Natural killer cell (primary cell): ENCODE measurements at regions not wholly inside any gene's neighbourhood (a gene's known extent, or its start where the extent isn't known, plus 50 kb on each side); places are given as distances from the start of the nearest gene placed in this dataset.

Experiments
- ATAC-seq, 3 donors: fragments of 150-1000 bp in 2 of 3; fragments of 200-7000 bp in 1 of 3; cut with Tn5 transposase; 1 replicate in 1 of 3; 2 replicates in 2 of 3; pipeline ENCODE4 v1.10.0; 2021; ENCODE audit warnings: mild to moderate bottlenecking in 2 of 3, moderate library complexity in 2 of 3
- DNase-seq, 2 donors: peaks; one replicate each; pipeline versions ENCODE4 v3.0.0 to v3.0.0-alpha.2; 2013 to 2021; ENCODE audit warnings: mixed read lengths in 1 of 2
- H3K27ac ChIP-seq: one replicate; pipeline ENCODE4 v1.5.1; 2013; ENCODE audit warnings: mild to moderate bottlenecking, low read length
- H3K27me3 ChIP-seq: one replicate; pipeline ENCODE4 v1.6.1; 2013; ENCODE audit warnings: low read length; ENCODE audit not compliant: control insufficient read depth, insufficient read depth
- H3K36me3 ChIP-seq: one replicate; pipeline ENCODE4 v1.6.1; 2013; ENCODE audit warnings: low read length; ENCODE audit not compliant: control insufficient read depth, insufficient read depth
- H3K4me1 ChIP-seq: one replicate; pipeline ENCODE4 v1.6.1; 2013; ENCODE audit warnings: low read length; ENCODE audit not compliant: control insufficient read depth, insufficient read depth
- H3K4me3 ChIP-seq: one replicate; pipeline ENCODE4 v1.5.1; 2013; ENCODE audit warnings: low read length
- H3K9me3 ChIP-seq: one replicate; pipeline ENCODE4 v1.6.1; 2013; ENCODE audit warnings: low read length; ENCODE audit not compliant: control insufficient read depth, insufficient read depth
- H3K27ac Mint-ChIP-seq, 2 donors: one replicate each; pipeline ENCODE4 v1.8.0; 2022; ENCODE audit warnings: mild to moderate bottlenecking in 2 of 2, mixed read lengths in 2 of 2, moderate library complexity in 1 of 2
- H3K27me3 Mint-ChIP-seq, 2 donors: one replicate each; pipeline ENCODE4 v1.8.0; 2022; ENCODE audit warnings: low read depth in 2 of 2, mixed read lengths in 2 of 2
- H3K36me3 Mint-ChIP-seq: one replicate; pipeline ENCODE4 v1.8.0; 2022; ENCODE audit warnings: mixed read lengths
- H3K4me1 Mint-ChIP-seq, 2 donors: one replicate each; pipeline ENCODE4 v1.8.0; 2022; ENCODE audit warnings: mixed read lengths in 2 of 2
- H3K4me3 Mint-ChIP-seq: one replicate; pipeline ENCODE4 v1.8.0; 2022; ENCODE audit warnings: mild to moderate bottlenecking, moderate library complexity, mixed read lengths
- H3K9me3 Mint-ChIP-seq, 2 donors: one replicate each; pipeline ENCODE4 v1.8.0; 2022; ENCODE audit warnings: mixed read lengths in 2 of 2
- CTCF ChIP-seq: fragments of 200-600 bp; IDR thresholded peaks from one replicate; pipeline ENCODE4 v1.8.0; 2022; ENCODE audit warnings: antibody characterized with exemption
- WGBS: methylation state at CpG from one replicate; pipeline ENCODE4 v1.1.7; 2013; ENCODE audit warnings: missing lambda C conversion rate; ENCODE audit not compliant: insufficient coverage; 5-methylcytosine and 5-hydroxymethylcytosine counted together
- intact Hi-C: fragments of 100-400 bp; cut with micrococcal nuclease; formaldehyde crosslinking; loops from one replicate; pipeline ENCODE4 v1.14.2; 2022

- Histone ChIP-seq H3K27me3 (no peaks in the 10 kb centered on the region), H3K9me3 (no peaks in the 10 kb centered on the region), H3K4me3 (no peak overlapping the region), H3K36me3 (no peaks in the 10 kb centered on the region), H3K4me1 (no peaks in the 10 kb centered on the region), H3K27ac (no peak overlapping the region)
- H3K9me3 Mint-ChIP-seq = no peaks in the 10 kb centered on the region
- DNase-seq = no peak
- H3K4me1 Mint-ChIP-seq = no peaks in the 10 kb centered on the region
- no peaks in the 10 kb centered on the region for H3K27me3 Mint-ChIP-seq
- no peaks in the 10 kb centered on the region for H3K36me3 Mint-ChIP-seq
- TF ChIP-seq CTCF = no peak
- no peak for ATAC-seq
- intact Hi-C loops = no loop called here
- no peak overlapping the region for H3K27ac Mint-ChIP-seq
- 92% methylated on average over 2 of the region's 2 CpGs for WGBS
- H3K4me3 Mint-ChIP-seq = no peak overlapping the region
Measured at GRCh38 chr6:151730496-151730870, 77.0 kb upstream of the ESR1 start.

GRCh38 chr6:151731313-151731712 lies 76.2 kb upstream of the ESR1 start:
- Mint-ChIP-seq H3K27me3 (no peaks in the 10 kb centered on the region), H3K9me3 (no peaks in the 10 kb centered on the region), H3K27ac (no peak overlapping the region), H3K36me3 (no peaks in the 10 kb centered on the region), H3K4me1 (no peaks in the 10 kb centered on the region), H3K4me3 (no peak overlapping the region)
- Histone ChIP-seq H3K4me3 (no peak overlapping the region), H3K27me3 (no peaks in the 10 kb centered on the region), H3K4me1 (no peaks in the 10 kb centered on the region), H3K36me3 (no peaks in the 10 kb centered on the region), H3K9me3 (no peaks in the 10 kb centered on the region), H3K27ac (no peak overlapping the region)
- 88% methylated on average over 3 of the region's 3 CpGs for WGBS
- DNase-seq (no peak), ATAC-seq (no peak)
- no peak for TF ChIP-seq CTCF
- intact Hi-C loops = no loop called here

GRCh38 chr6:151733680-151734320 lies 73.7 kb upstream of the ESR1 start:
- no peak for ATAC-seq
- no peak overlapping the region for H3K27ac ChIP-seq
- no peak overlapping the region for H3K27ac Mint-ChIP-seq
- WGBS = 100% methylated on average over 3 of the region's 3 CpGs
- TF ChIP-seq CTCF = no peak
- no peaks in the 10 kb centered on the region for H3K27me3 Mint-ChIP-seq
- no peaks in the 10 kb centered on the region for H3K36me3 Mint-ChIP-seq
- no peaks in the 10 kb centered on the region for H3K36me3 ChIP-seq
- H3K4me1 ChIP-seq = no peaks in the 10 kb centered on the region
- H3K9me3 ChIP-seq = no peaks in the 10 kb centered on the region
- intact Hi-C loops = no loop called here
- H3K9me3 Mint-ChIP-seq = no peaks in the 10 kb centered on the region
- no peak overlapping the region for H3K4me3 ChIP-seq
- no peak overlapping the region for H3K4me3 Mint-ChIP-seq
- no peaks in the 10 kb centered on the region for H3K4me1 Mint-ChIP-seq
- DNase-seq = no peak
- no peaks in the 10 kb centered on the region for H3K27me3 ChIP-seq

DNA sequence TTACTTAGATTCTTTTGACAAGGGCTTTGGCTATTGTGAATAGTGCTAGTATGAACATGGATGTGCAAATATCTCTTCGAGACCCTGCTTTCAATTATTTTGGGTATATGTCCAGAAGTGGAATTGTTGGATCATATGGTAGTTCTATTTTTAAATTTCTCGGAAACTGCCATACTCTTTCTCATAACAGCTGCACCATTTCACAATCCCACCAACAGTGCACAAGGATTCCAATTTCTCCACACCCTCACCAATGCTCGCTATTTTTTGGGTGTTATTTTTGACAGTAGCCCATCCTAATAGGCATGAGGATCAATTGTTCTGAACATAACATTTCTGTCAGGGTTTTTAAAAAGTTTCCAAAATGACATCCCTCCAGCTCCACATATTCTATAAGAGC lies 69.2 kb upstream of the ESR1 start:
- Mint-ChIP-seq H3K9me3 (no peaks in the 10 kb centered on the region), H3K27ac (no peak overlapping the region), H3K4me3 (no peak overlapping the region), H3K36me3 (no peaks in the 10 kb centered on the region), H3K4me1 (no peaks in the 10 kb centered on the region), H3K27me3 (peaks cover 3 to 13% of the 10 kb centered on the region in 2 donors)
- Histone ChIP-seq H3K4me3 (no peak overlapping the region), H3K9me3 (no peaks in the 10 kb centered on the region), H3K27ac (no peak overlapping the region), H3K36me3 (no peaks in the 10 kb centered on the region), H3K27me3 (no peaks in the 10 kb centered on the region), H3K4me1 (no peaks in the 10 kb centered on the region)
- no peak for ATAC-seq
- WGBS = 91% methylated on average over 3 of the region's 3 CpGs
- TF ChIP-seq CTCF = no peak
- no peak for DNase-seq
- intact Hi-C loops = no loop called here
